ENCODE measurements at regions not wholly inside any gene's neighbourhood (a gene's known extent, or its start where the extent isn't known, plus 50 kb on each side); places are given as distances from the start of the nearest gene placed in this dataset.
A peak's percentile ranks its signal among the peaks of the same experiment; 100 is the strongest.

DNA sequence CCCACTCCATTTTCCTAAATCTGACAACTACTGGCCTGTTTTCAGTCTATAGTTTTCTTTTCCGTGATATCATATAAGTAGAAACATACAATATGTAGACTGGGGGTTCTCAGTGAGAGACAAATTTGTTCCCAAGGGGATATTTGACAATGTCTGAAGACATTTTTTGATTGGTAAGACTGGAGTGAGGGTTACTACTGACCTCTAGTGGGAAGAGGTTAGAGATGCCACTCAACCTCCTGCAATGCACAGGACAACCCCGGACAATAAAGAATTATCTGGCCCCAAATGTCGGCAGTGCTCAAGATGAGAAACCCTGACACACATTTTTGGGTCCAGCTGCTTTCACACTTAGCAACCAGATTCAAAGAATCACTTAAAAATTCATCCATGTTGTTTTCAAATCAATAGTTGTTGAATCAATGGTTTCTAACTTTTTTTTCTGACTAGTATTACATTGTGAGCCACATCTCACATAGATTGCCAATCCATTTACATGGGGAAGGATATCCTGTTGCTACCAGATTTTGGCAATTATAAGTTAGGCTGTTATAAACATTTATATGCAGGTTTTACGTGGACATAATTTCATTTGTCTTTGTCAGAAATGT, 307.1 kb downstream of the RPL10L start:
- no peak for TF ChIP-seq POLR2A (IDR thresholded peaks at IDR 0.05; ENCODE audit: low read length)
- TF ChIP-seq, protein P1, sequence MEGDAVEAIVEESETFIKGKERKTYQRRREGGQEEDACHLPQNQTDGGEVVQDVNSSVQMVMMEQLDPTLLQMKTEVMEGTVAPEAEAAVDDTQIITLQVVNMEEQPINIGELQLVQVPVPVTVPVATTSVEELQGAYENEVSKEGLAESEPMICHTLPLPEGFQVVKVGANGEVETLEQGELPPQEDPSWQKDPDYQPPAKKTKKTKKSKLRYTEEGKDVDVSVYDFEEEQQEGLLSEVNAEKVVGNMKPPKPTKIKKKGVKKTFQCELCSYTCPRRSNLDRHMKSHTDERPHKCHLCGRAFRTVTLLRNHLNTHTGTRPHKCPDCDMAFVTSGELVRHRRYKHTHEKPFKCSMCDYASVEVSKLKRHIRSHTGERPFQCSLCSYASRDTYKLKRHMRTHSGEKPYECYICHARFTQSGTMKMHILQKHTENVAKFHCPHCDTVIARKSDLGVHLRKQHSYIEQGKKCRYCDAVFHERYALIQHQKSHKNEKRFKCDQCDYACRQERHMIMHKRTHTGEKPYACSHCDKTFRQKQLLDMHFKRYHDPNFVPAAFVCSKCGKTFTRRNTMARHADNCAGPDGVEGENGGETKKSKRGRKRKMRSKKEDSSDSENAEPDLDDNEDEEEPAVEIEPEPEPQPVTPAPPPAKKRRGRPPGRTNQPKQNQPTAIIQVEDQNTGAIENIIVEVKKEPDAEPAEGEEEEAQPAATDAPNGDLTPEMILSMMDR (IDR thresholded peaks at IDR 0.05), result peak; percentile 33; the same call in 1 of the 3 replicates
- TF ChIP-seq ZSCAN20 (CRISPR knock-in tag; IDR thresholded peaks at IDR 0.05), result no peak
- no peak for TF ChIP-seq FOSB (CRISPR knock-in tag; IDR thresholded peaks at IDR 0.05)
- TF ChIP-seq JUNB (IDR thresholded peaks at IDR 0.05), result no peak
- TF ChIP-seq BHLHE40 (IDR thresholded peaks at IDR 0.05; ENCODE audit: low read depth, low read length), result no peak
- TF ChIP-seq TFCP2L1 (CRISPR knock-in tag; IDR thresholded peaks at IDR 0.05), result no peak

Data from A549 (cell line).